Cerebellar cortex (tissue), 1 donor: ENCODE measurements at regions not wholly inside any gene's neighbourhood (a gene's known extent, or its start where the extent isn't known, plus 50 kb on each side); places are given as distances from the start of the nearest gene placed in this dataset.

Experiments
- DNase-seq: peaks from one replicate; pipeline ENCODE4 v3.0.0-alpha.2; 2015; ENCODE audit warnings: low spot score

- DNase-seq: no peak
Observed at GRCh38 chr6:40753048-40753447, 165.9 kb upstream of the LRFN2 start.

GRCh38 chr6:40744835-40745234 is 157.7 kb upstream of the LRFN2 start:
- DNase-seq: no peak

- no peak for DNase-seq
Observed at GRCh38 chr6:40743690-40744446, 156.7 kb upstream of the LRFN2 start.

GRCh38 chr6:40743226-40743625 is 156.1 kb upstream of the LRFN2 start:
- DNase-seq: no peak

GRCh38 chr6:40740518-40740917 is 153.4 kb upstream of the LRFN2 start:
- no peak for DNase-seq

GRCh38 chr6:40738551-40739193 is 151.5 kb upstream of the LRFN2 start:
- DNase-seq: no peak

- no peak for DNase-seq
Observed at GRCh38 chr6:40735521-40735920, 148.4 kb upstream of the LRFN2 start.

GRCh38 chr6:40735121-40735520 is 148.0 kb upstream of the LRFN2 start:
- no peak for DNase-seq

GRCh38 chr6:40734607-40735006 is 147.4 kb upstream of the LRFN2 start:
- DNase-seq: no peak

GRCh38 chr6:40733770-40734396 is 146.7 kb upstream of the LRFN2 start:
- no peak for DNase-seq

GRCh38 chr6:40733290-40733689 is 146.1 kb upstream of the LRFN2 start:
- no peak for DNase-seq

- DNase-seq: no peak
Observed at GRCh38 chr6:40732878-40733277, 145.7 kb upstream of the LRFN2 start.

- DNase-seq: no peak
Observed at GRCh38 chr6:40728643-40729042, 141.5 kb upstream of the LRFN2 start.

- no peak for DNase-seq
Observed at GRCh38 chr6:40727271-40727670, 140.1 kb upstream of the LRFN2 start.

- no peak for DNase-seq
Observed at GRCh38 chr6:40726853-40727252, 139.7 kb upstream of the LRFN2 start.

- no peak for DNase-seq
Observed at GRCh38 chr6:40725390-40725789, 138.2 kb upstream of the LRFN2 start.

GRCh38 chr6:40724886-40725285 is 137.7 kb upstream of the LRFN2 start:
- no peak for DNase-seq

GRCh38 chr6:40723967-40724366 is 136.8 kb upstream of the LRFN2 start:
- no peak for DNase-seq

- no peak for DNase-seq
Observed at GRCh38 chr6:40722553-40723258, 135.5 kb upstream of the LRFN2 start.

GRCh38 chr6:40722091-40722490 is 134.9 kb upstream of the LRFN2 start:
- DNase-seq: no peak

GRCh38 chr6:40721271-40721952 is 134.2 kb upstream of the LRFN2 start:
- DNase-seq: peak; percentile 1

- DNase-seq: no peak
Observed at GRCh38 chr6:40720375-40720748, 133.2 kb upstream of the LRFN2 start.
